Liver (tissue), 8 donors: ENCODE measurements at regions not wholly inside any gene's neighbourhood (a gene's known extent, or its start where the extent isn't known, plus 50 kb on each side); places are given as distances from the start of the nearest gene placed in this dataset.

ENCODE experiments used
- DNase-seq: peaks from one replicate; pipeline ENCODE4 v3.0.0-alpha.2; 2017; ENCODE audit warnings: low spot score
- H3K27ac ChIP-seq, 2 donors: one replicate each; pipeline ENCODE4 v1.7.0; 2013; ENCODE audit warnings: inconsistent platforms in 2 of 2, low read length in 2 of 2, control low read depth in 1 of 2, low read depth in 1 of 2, mild to moderate bottlenecking in 1 of 2
- H3K27me3 ChIP-seq, 4 donors: one replicate each; pipeline versions ENCODE4 v1.6.1 to v1.7.0; 2013; ENCODE audit warnings: low read length in 3 of 4, inconsistent platforms in 1 of 4, mild to moderate bottlenecking in 1 of 4, moderate library complexity in 1 of 4; ENCODE audit not compliant: control insufficient read depth in 4 of 4, insufficient read depth in 4 of 4
- H3K36me3 ChIP-seq, 4 donors: one replicate each; pipeline versions ENCODE4 v1.6.1 to v1.7.0; 2013; ENCODE audit warnings: low read length in 3 of 4, mild to moderate bottlenecking in 3 of 4, low read depth in 1 of 4, moderate library complexity in 1 of 4; ENCODE audit not compliant: control insufficient read depth in 4 of 4, insufficient read depth in 3 of 4
- H3K4me1 ChIP-seq, 4 donors: one replicate each; pipeline versions ENCODE4 v1.6.1 to v1.7.0; 2013; ENCODE audit warnings: low read length in 3 of 4, mild to moderate bottlenecking in 3 of 4, moderate library complexity in 1 of 4; ENCODE audit not compliant: control insufficient read depth in 4 of 4, insufficient read depth in 4 of 4
- H3K4me3 ChIP-seq, 3 donors: one replicate each; pipeline versions ENCODE4 v1.6.1 to v1.7.0; 2013; ENCODE audit warnings: low read length in 3 of 3, control low read depth in 1 of 3, low read depth in 1 of 3, mild to moderate bottlenecking in 1 of 3
- H3K9ac ChIP-seq, 2 donors: one replicate each; pipeline ENCODE4 v1.7.0; 2013; ENCODE audit warnings: low read length in 2 of 2, mild to moderate bottlenecking in 2 of 2, moderate library complexity in 2 of 2, control low read depth in 1 of 2, low read depth in 1 of 2
- H3K9me3 ChIP-seq, 4 donors: one replicate each; pipeline versions ENCODE4 v1.6.1 to v1.7.0; 2013; ENCODE audit warnings: low read length in 3 of 4; ENCODE audit not compliant: control insufficient read depth in 4 of 4
- FOXA1 ChIP-seq: IDR thresholded peaks from 2 replicates; pipeline ENCODE4 v1.6.1; 2016; ENCODE audit warnings: antibody characterized with exemption
- FOXA2 ChIP-seq: IDR thresholded peaks from 2 replicates; pipeline ENCODE4 v1.6.1; 2016; ENCODE audit warnings: antibody characterized with exemption
- GABPA ChIP-seq, 2 donors: IDR thresholded peaks in 1 of 2; conservative IDR thresholded peaks in 1 of 2; 2 replicates each; pipeline ENCODE4 v1.6.1; 2016; ENCODE audit warnings: antibody characterized with exemption in 2 of 2, mild to moderate bottlenecking in 1 of 2, moderate library complexity in 1 of 2
- HNF4G ChIP-seq: IDR thresholded peaks from 2 replicates; pipeline ENCODE4 v1.6.1; 2016; ENCODE audit warnings: antibody characterized with exemption
- JUND ChIP-seq, 2 donors: IDR thresholded peaks; 2 replicates each; pipeline ENCODE4 v1.6.1; 2016; ENCODE audit warnings: antibody characterized with exemption in 2 of 2
- NR2F2 ChIP-seq: IDR thresholded peaks from 2 replicates; pipeline ENCODE4 v1.6.1; 2016; ENCODE audit warnings: antibody characterized with exemption
- SP1 ChIP-seq: IDR thresholded peaks from 2 replicates; pipeline ENCODE4 v1.6.1; 2018; ENCODE audit warnings: antibody characterized with exemption, mild to moderate bottlenecking
- YY1 ChIP-seq: IDR thresholded peaks from 2 replicates; pipeline ENCODE4 v1.6.1; 2016; ENCODE audit warnings: antibody characterized with exemption, mild to moderate bottlenecking
- WGBS: extraction: QIAGEN DNeasy Blood & Tissue Kit; methylation state at CpG from one replicate; pipeline ENCODE4 v1.1.7; 2013; 5-methylcytosine and 5-hydroxymethylcytosine counted together
- TF ChIP-seq, protein P1 (sequence below): fragments of 150-350 bp; IDR thresholded peaks from 2 replicates; pipeline ENCODE4 v1.5.1; 2017; ENCODE audit warnings: improper control_type of control experiment, low read depth, low read length; ENCODE audit not compliant: missing input control
- TF ChIP-seq, protein P2 (sequence below): IDR thresholded peaks from 2 replicates; pipeline ENCODE4 v1.6.1; 2016; ENCODE audit warnings: antibody characterized with exemption
- TF ChIP-seq, protein P3 (sequence below): IDR thresholded peaks from 2 replicates; pipeline ENCODE4 v1.6.1; 2016; ENCODE audit warnings: antibody characterized with exemption
- TF ChIP-seq, protein P4 (sequence below): IDR thresholded peaks from 2 replicates; pipeline ENCODE4 v1.6.1; 2016; ENCODE audit warnings: antibody characterized with exemption
- donor health status: healthy.
- donor health status: healthy.
- donor health status: healthy.
- donor health status: healthy.
- donor health status: healthy.

- no peak overlapping the region for H3K4me3 ChIP-seq
- peaks cover 0 to 3% (median 0%) of the 10 kb centered on the region in 4 donors for H3K27me3 ChIP-seq
- no peak overlapping the region for H3K9ac ChIP-seq
- no peak overlapping the region for H3K27ac ChIP-seq
- peaks cover 0 to 2% (median 0%) of the 10 kb centered on the region in 4 donors for H3K4me1 ChIP-seq
- no peaks in the 10 kb centered on the region for H3K36me3 ChIP-seq
- H3K9me3 ChIP-seq = no peaks in the 10 kb centered on the region
- 71% methylated on average over 10 of the region's 10 CpGs for WGBS
- DNase-seq = no peak
- TF ChIP-seq FOXA1 (no peak), FOXA2 (no peak), GABPA (IDR thresholded peaks at IDR 0.05 in 1 of 2, conservative IDR thresholded peaks at IDR 0.05 in 1 of 2) (no peak), NR2F2 (no peak)
- TF ChIP-seq, protein P1, sequence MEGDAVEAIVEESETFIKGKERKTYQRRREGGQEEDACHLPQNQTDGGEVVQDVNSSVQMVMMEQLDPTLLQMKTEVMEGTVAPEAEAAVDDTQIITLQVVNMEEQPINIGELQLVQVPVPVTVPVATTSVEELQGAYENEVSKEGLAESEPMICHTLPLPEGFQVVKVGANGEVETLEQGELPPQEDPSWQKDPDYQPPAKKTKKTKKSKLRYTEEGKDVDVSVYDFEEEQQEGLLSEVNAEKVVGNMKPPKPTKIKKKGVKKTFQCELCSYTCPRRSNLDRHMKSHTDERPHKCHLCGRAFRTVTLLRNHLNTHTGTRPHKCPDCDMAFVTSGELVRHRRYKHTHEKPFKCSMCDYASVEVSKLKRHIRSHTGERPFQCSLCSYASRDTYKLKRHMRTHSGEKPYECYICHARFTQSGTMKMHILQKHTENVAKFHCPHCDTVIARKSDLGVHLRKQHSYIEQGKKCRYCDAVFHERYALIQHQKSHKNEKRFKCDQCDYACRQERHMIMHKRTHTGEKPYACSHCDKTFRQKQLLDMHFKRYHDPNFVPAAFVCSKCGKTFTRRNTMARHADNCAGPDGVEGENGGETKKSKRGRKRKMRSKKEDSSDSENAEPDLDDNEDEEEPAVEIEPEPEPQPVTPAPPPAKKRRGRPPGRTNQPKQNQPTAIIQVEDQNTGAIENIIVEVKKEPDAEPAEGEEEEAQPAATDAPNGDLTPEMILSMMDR = no peak
- TF ChIP-seq, protein P2, sequence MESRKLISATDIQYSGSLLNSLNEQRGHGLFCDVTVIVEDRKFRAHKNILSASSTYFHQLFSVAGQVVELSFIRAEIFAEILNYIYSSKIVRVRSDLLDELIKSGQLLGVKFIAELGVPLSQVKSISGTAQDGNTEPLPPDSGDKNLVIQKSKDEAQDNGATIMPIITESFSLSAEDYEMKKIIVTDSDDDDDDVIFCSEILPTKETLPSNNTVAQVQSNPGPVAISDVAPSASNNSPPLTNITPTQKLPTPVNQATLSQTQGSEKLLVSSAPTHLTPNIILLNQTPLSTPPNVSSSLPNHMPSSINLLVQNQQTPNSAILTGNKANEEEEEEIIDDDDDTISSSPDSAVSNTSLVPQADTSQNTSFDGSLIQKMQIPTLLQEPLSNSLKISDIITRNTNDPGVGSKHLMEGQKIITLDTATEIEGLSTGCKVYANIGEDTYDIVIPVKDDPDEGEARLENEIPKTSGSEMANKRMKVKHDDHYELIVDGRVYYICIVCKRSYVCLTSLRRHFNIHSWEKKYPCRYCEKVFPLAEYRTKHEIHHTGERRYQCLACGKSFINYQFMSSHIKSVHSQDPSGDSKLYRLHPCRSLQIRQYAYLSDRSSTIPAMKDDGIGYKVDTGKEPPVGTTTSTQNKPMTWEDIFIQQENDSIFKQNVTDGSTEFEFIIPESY = no peak
- TF ChIP-seq, protein P3, sequence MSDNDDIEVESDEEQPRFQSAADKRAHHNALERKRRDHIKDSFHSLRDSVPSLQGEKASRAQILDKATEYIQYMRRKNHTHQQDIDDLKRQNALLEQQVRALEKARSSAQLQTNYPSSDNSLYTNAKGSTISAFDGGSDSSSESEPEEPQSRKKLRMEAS = no peak
Observed at GRCh38 chr13:22461854-22462490, 718.8 kb upstream of the SGCG start.

- WGBS = 51% methylated on average over 2 of the region's 2 CpGs
Observed at GRCh38 chr13:22463089-22463488, 717.7 kb upstream of the SGCG start.

GRCh38 chr13:22468045-22468444 lies 712.7 kb upstream of the SGCG start:
- Histone ChIP-seq H3K9me3 (no peaks in the 10 kb centered on the region), H3K36me3 (no peaks in the 10 kb centered on the region), H3K27me3 (peaks cover 0 to 3% (median 0%) of the 10 kb centered on the region in 4 donors), H3K9ac (no peak overlapping the region), H3K27ac (no peak overlapping the region), H3K4me3 (no peak overlapping the region), H3K4me1 (peaks cover 0 to 2% (median 0%) of the 10 kb centered on the region in 4 donors)
- WGBS = 18% methylated on average over 1 of the region's 1 CpG
- TF ChIP-seq, protein P2 = no peak
- TF ChIP-seq YY1 = no peak
- TF ChIP-seq, protein P4, sequence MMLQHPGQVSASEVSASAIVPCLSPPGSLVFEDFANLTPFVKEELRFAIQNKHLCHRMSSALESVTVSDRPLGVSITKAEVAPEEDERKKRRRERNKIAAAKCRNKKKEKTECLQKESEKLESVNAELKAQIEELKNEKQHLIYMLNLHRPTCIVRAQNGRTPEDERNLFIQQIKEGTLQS = no peak
- no peak for TF ChIP-seq SP1
- TF ChIP-seq JUND (IDR thresholded peaks at IDR 0.05) = no peak
- TF ChIP-seq, protein P3 = no peak
- no peak for TF ChIP-seq GABPA (IDR thresholded peaks at IDR 0.05 in 1 of 2, conservative IDR thresholded peaks at IDR 0.05 in 1 of 2)
- DNase-seq = no peak

More at GRCh38 chr13:22463089-22463488, 717.7 kb upstream of the SGCG start:
- H3K4me1 ChIP-seq = peaks cover 0 to 2% (median 0%) of the 10 kb centered on the region in 4 donors
- DNase-seq = no peak
- TF ChIP-seq, protein P4 = no peak
- no peak for TF ChIP-seq YY1
- no peak for TF ChIP-seq NR2F2
- TF ChIP-seq HNF4G = no peak
- TF ChIP-seq SP1 = no peak
- H3K27ac ChIP-seq = no peak overlapping the region
- H3K4me3 ChIP-seq = no peak overlapping the region
- no peaks in the 10 kb centered on the region for H3K36me3 ChIP-seq
- H3K9me3 ChIP-seq = no peaks in the 10 kb centered on the region
- H3K9ac ChIP-seq = no peak overlapping the region
- peaks cover 0 to 3% (median 0%) of the 10 kb centered on the region in 4 donors for H3K27me3 ChIP-seq
